GM12878 (cell line): ENCODE measurements at regions not wholly inside any gene's neighbourhood (a gene's known extent, or its start where the extent isn't known, plus 50 kb on each side); places are given as distances from the start of the nearest gene placed in this dataset.

ENCODE experiments used
- ATAC-seq: fragments of 200-7000 bp; cut with Tn5 transposase; 3 replicates; pipeline ENCODE4 v1.9.1; 2020; ENCODE audit warnings: mild to moderate bottlenecking, moderate library complexity
- BruUV-seq: library from RNA; stranded (reverse); fragments of 400-500 nt; replicated peaks from 2 replicates; lab custom pipeline; 2021; lab: Mats Ljungman, UMichigan
- CTCF ChIA-PET: fragments of 300-600 bp; sonication (Branson Sonifier 250); formaldehyde crosslinking; extraction: SDS; loops from one replicate; lab custom pipeline; 2021; ENCODE audit warnings: inconsistent platforms; lab: Yijun Ruan, JAX
- POLR2A ChIA-PET: fragments of 350-600 bp; formaldehyde crosslinking; extraction: SDS; loops from one replicate; lab custom pipeline; 2021; ENCODE audit warnings: inconsistent platforms; lab: Charles Lee
- RAD21 ChIA-PET: fragments of 300-600 bp; sonication (Branson Sonifier 250); formaldehyde crosslinking; loops from one replicate; lab custom pipeline; 2023; ENCODE audit warnings: antibody characterized with exemption; ENCODE audit not compliant: unreplicated experiment; lab: Charles Lee
- SMC1A ChIA-PET: fragments of 300-600 bp; sonication (Branson Sonifier 250); formaldehyde crosslinking; loops from one replicate; lab custom pipeline; 2023; ENCODE audit not compliant: unreplicated experiment, uncharacterized antibody; lab: Charles Lee
- DNase-seq: peaks from one replicate; pipeline ENCODE4 v3.0.0-alpha.2; 2011; ENCODE audit warnings: low read depth, low spot score
- FAIRE-seq: peaks from 3 replicates; lab custom pipeline; 2011; peaks lifted over from hg19 to GRCh38; lab: Jason Lieb, UNC
- H2AFZ ChIP-seq: 2 replicates; pipeline ENCODE4 v1.6.0; 2011; ENCODE audit warnings: low read depth, low read length, control low read depth; ENCODE audit not compliant: control insufficient read depth
- H3K27ac ChIP-seq: 2 replicates; pipeline ENCODE4 v1.5.1; 2011; ENCODE audit warnings: control low read depth; ENCODE audit not compliant: control insufficient read depth, insufficient read depth
- H3K27me3 ChIP-seq, 2 experiments: replicated peaks in 1 of 2; 2 replicates each; pipeline versions ENCODE4 v1.6.0 to v1.6.1; 2011; ENCODE audit warnings: low read length in 1 of 2; ENCODE audit not compliant: control insufficient read depth in 2 of 2, insufficient read depth in 2 of 2
- H3K36me3 ChIP-seq, 2 experiments: 2 replicates each; pipeline ENCODE4 v1.5.1; 2011; ENCODE audit warnings: low read length in 1 of 2; ENCODE audit not compliant: control insufficient read depth in 2 of 2, insufficient read depth in 2 of 2
- H3K4me1 ChIP-seq: 2 replicates; pipeline ENCODE4 v1.6.1; 2011; ENCODE audit warnings: mild to moderate bottlenecking, low read length, moderate library complexity, mixed read lengths; ENCODE audit not compliant: control insufficient read depth, insufficient read depth
- H3K4me2 ChIP-seq: 2 replicates; pipeline ENCODE4 v1.6.0; 2011; ENCODE audit warnings: control low read depth; ENCODE audit not compliant: control insufficient read depth, insufficient read depth
- H3K4me3 ChIP-seq: fragments of 200-600 bp; sonication (generic); 2 replicates; pipeline ENCODE4 v1.5.1; 2016
- H3K79me2 ChIP-seq: 2 replicates; pipeline ENCODE4 v1.6.0; 2011; ENCODE audit warnings: low read length; ENCODE audit not compliant: control insufficient read depth, insufficient read depth
- H3K9ac ChIP-seq: 2 replicates; pipeline ENCODE4 v1.8.0; 2011; ENCODE audit warnings: low read length, control low read depth, mixed read lengths; ENCODE audit not compliant: control insufficient read depth, insufficient read depth
- H3K9me3 ChIP-seq: replicated peaks from 3 replicates; pipeline ENCODE4 v1.5.1; 2011; ENCODE audit warnings: mild to moderate bottlenecking, low read length; ENCODE audit not compliant: control insufficient read depth, insufficient read depth
- H4K20me1 ChIP-seq: 2 replicates; pipeline ENCODE4 v1.6.0; 2011; ENCODE audit not compliant: control insufficient read depth, insufficient read depth
- EP300 ChIP-seq, 2 experiments: fragments of 150-350 bp in 1 of 2; IDR thresholded peaks; 2 replicates each; pipeline ENCODE4 v1.6.1; 2011 to 2012; ENCODE audit warnings: low read depth in 2 of 2, low read length in 2 of 2, borderline replicate concordance in 1 of 2, improper control_type of control experiment in 1 of 2, inconsistent platforms in 1 of 2; ENCODE audit not compliant: control insufficient read depth in 1 of 2
- FOXK2 ChIP-seq: fragments of 450-650 bp; IDR thresholded peaks from 2 replicates; pipeline ENCODE4 v1.6.1; 2017; ENCODE audit warnings: mild to moderate bottlenecking, moderate library complexity
- HDAC2 ChIP-seq: fragments of 200-600 bp; sonication (generic); IDR thresholded peaks from 2 replicates; pipeline ENCODE4 v1.6.1; 2017
- HDGF ChIP-seq: fragments of 450-650 bp; IDR thresholded peaks from 2 replicates; pipeline ENCODE4 v1.6.1; 2016; ENCODE audit warnings: antibody characterized with exemption
- IKZF2 ChIP-seq, 2 experiments: fragments of 450-650 bp; IDR thresholded peaks; 2 replicates each; pipeline ENCODE4 v1.6.1; 2017; ENCODE audit warnings: mild to moderate bottlenecking in 2 of 2, moderate library complexity in 2 of 2
- NFYA ChIP-seq: IDR thresholded peaks from 2 replicates; pipeline ENCODE4 v1.6.1; 2011; ENCODE audit warnings: low read depth, mild to moderate bottlenecking, low read length, improper control_type of control experiment, borderline replicate concordance
- NR2C1 ChIP-seq: fragments of 450-650 bp; IDR thresholded peaks from 2 replicates; pipeline ENCODE4 v1.6.1; 2017; ENCODE audit warnings: antibody characterized with exemption, mild to moderate bottlenecking, moderate library complexity
- SP1 ChIP-seq: IDR thresholded peaks from one replicate; pipeline ENCODE4 v1.6.1; 2011; ENCODE audit warnings: low read depth, low read length
- TBL1XR1 ChIP-seq: IDR thresholded peaks from 2 replicates; pipeline ENCODE4 v1.6.1; 2012; ENCODE audit warnings: low read depth, low read length, improper control_type of control experiment
- ZNF622 ChIP-seq: fragments of 450-650 bp; IDR thresholded peaks from 2 replicates; pipeline ENCODE4 v1.6.1; 2017; ENCODE audit warnings: mild to moderate bottlenecking, inconsistent platforms
- WGBS: methylation state at CpG from one replicate; pipeline ENCODE4 v1.1.6; 2016; ENCODE audit warnings: low lambda C conversion rate; ENCODE audit not compliant: insufficient replicate concordance, insufficient coverage; ENCODE audit errors: missing lambda C conversion rate; 5-methylcytosine and 5-hydroxymethylcytosine counted together
- in situ Hi-C: fragments of 300-500 bp; cut with MboI; formaldehyde crosslinking; loops from 9 replicates; pipeline ENCODE4 v1.14.3; 2018; ENCODE audit warnings: mixed read lengths
- intact Hi-C: fragments of 100-400 bp; cut with micrococcal nuclease; formaldehyde crosslinking; loops from one replicate; pipeline ENCODE4 v1.14.2; 2022; ENCODE audit not compliant: unreplicated experiment
- TF ChIP-seq, protein P1 (sequence below): IDR thresholded peaks from 2 replicates; pipeline ENCODE4 v1.6.1; 2012; ENCODE audit warnings: mild to moderate bottlenecking, low read depth, low read length
- TF ChIP-seq, protein P2 (sequence below): IDR thresholded peaks from 2 replicates; pipeline ENCODE4 v1.6.1; 2012; ENCODE audit warnings: low read depth, low read length, improper control_type of control experiment
- TF ChIP-seq, protein P3 (sequence below), 3 experiments: IDR thresholded peaks in 2 of 3; conservative IDR thresholded peaks in 1 of 3; 2 replicates each; pipeline ENCODE4 v1.5.1; 2011; ENCODE audit warnings: low read depth in 3 of 3, low read length in 3 of 3, mild to moderate bottlenecking in 3 of 3, control low read depth in 2 of 3, moderate library complexity in 2 of 3, inconsistent platforms in 1 of 3, mixed read lengths in 1 of 3; ENCODE audit not compliant: control insufficient read depth in 2 of 3, insufficient read depth in 1 of 3; ENCODE audit errors: extremely low read depth in 1 of 3
- TF ChIP-seq, protein P4 (sequence below): IDR thresholded peaks from 2 replicates; pipeline ENCODE4 v1.6.1; 2011; ENCODE audit warnings: borderline replicate concordance, low read depth, mild to moderate bottlenecking, moderate library complexity, low read length; ENCODE audit not compliant: insufficient read depth, poor library complexity, severe bottlenecking

DNA sequence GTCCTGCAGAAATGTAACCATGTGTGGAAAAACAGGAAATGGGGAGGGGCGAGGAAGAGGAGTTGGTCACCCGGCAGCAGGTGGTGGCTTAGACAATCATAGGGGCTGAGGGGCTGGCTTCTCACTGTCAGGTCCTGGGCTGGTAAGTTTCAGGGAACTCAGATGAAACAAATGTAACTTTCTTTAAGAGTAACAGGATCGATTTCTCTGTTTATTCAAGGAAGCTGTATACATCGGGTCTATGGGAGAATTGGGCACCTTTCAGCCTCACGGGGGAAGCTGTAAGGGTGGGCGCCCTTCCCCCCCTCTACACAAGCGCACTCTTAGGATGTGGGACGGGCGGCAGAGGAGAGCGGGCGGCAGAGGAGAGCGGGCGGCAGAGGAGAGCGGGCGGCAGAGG lies 104.3 kb upstream of the SIMC1 start:
- intact Hi-C loops = no loop called here
- RAD21 ChIA-PET = no interaction called here
- H3K4me3 ChIP-seq = no peak overlapping the region
- FAIRE-seq (no peak), ATAC-seq (no peak), DNase-seq (no peak)
- peaks cover 0 to 4% of the 10 kb centered on the region in 2 experiments; a peak in 3 of 4 replicates for H3K27me3 ChIP-seq
- no peaks in the 10 kb centered on the region for H3K36me3 ChIP-seq
- CTCF ChIA-PET = no interaction called here
- no peaks in the 10 kb centered on the region for H4K20me1 ChIP-seq
- WGBS = 28% methylated on average over 9 of the region's 15 CpGs
- no peak overlapping the region for H2AFZ ChIP-seq
- H3K4me1 ChIP-seq = no peaks in the 10 kb centered on the region
- H3K9ac ChIP-seq = no peak overlapping the region
- no peaks in the 10 kb centered on the region for H3K79me2 ChIP-seq
- no TSS peak for BruUV-seq
- H3K4me2 ChIP-seq = no peak overlapping the region
- SMC1A ChIA-PET = no interaction called here
- POLR2A ChIA-PET = no interaction called here
- no peak overlapping the region for H3K27ac ChIP-seq
- no peaks in the 10 kb centered on the region for H3K9me3 ChIP-seq
- in situ Hi-C loops = no loop called here
- TF ChIP-seq NFYA = no peak
- no peak for TF ChIP-seq FOXK2
- TF ChIP-seq HDAC2 = no peak
- no peak for TF ChIP-seq IKZF2 (IDR thresholded peaks at IDR 0.05)
- TF ChIP-seq, protein P1, sequence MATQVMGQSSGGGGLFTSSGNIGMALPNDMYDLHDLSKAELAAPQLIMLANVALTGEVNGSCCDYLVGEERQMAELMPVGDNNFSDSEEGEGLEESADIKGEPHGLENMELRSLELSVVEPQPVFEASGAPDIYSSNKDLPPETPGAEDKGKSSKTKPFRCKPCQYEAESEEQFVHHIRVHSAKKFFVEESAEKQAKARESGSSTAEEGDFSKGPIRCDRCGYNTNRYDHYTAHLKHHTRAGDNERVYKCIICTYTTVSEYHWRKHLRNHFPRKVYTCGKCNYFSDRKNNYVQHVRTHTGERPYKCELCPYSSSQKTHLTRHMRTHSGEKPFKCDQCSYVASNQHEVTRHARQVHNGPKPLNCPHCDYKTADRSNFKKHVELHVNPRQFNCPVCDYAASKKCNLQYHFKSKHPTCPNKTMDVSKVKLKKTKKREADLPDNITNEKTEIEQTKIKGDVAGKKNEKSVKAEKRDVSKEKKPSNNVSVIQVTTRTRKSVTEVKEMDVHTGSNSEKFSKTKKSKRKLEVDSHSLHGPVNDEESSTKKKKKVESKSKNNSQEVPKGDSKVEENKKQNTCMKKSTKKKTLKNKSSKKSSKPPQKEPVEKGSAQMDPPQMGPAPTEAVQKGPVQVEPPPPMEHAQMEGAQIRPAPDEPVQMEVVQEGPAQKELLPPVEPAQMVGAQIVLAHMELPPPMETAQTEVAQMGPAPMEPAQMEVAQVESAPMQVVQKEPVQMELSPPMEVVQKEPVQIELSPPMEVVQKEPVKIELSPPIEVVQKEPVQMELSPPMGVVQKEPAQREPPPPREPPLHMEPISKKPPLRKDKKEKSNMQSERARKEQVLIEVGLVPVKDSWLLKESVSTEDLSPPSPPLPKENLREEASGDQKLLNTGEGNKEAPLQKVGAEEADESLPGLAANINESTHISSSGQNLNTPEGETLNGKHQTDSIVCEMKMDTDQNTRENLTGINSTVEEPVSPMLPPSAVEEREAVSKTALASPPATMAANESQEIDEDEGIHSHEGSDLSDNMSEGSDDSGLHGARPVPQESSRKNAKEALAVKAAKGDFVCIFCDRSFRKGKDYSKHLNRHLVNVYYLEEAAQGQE = no peak
- TF ChIP-seq, protein P2, sequence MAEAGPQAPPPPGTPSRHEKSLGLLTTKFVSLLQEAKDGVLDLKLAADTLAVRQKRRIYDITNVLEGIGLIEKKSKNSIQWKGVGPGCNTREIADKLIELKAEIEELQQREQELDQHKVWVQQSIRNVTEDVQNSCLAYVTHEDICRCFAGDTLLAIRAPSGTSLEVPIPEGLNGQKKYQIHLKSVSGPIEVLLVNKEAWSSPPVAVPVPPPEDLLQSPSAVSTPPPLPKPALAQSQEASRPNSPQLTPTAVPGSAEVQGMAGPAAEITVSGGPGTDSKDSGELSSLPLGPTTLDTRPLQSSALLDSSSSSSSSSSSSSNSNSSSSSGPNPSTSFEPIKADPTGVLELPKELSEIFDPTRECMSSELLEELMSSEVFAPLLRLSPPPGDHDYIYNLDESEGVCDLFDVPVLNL = no peak
- no peak for TF ChIP-seq NR2C1
- TF ChIP-seq ZNF622 = no peak
- TF ChIP-seq, protein P3, sequence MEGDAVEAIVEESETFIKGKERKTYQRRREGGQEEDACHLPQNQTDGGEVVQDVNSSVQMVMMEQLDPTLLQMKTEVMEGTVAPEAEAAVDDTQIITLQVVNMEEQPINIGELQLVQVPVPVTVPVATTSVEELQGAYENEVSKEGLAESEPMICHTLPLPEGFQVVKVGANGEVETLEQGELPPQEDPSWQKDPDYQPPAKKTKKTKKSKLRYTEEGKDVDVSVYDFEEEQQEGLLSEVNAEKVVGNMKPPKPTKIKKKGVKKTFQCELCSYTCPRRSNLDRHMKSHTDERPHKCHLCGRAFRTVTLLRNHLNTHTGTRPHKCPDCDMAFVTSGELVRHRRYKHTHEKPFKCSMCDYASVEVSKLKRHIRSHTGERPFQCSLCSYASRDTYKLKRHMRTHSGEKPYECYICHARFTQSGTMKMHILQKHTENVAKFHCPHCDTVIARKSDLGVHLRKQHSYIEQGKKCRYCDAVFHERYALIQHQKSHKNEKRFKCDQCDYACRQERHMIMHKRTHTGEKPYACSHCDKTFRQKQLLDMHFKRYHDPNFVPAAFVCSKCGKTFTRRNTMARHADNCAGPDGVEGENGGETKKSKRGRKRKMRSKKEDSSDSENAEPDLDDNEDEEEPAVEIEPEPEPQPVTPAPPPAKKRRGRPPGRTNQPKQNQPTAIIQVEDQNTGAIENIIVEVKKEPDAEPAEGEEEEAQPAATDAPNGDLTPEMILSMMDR (IDR thresholded peaks at IDR 0.05 in 2 of 3, conservative IDR thresholded peaks at IDR 0.05 in 1 of 3; ENCODE audit: control insufficient read depth in 2 of 3, extremely low read depth in 1 of 3, insufficient read depth in 1 of 3, low read depth in 3 of 3, low read length in 3 of 3) = no peak
- no peak for TF ChIP-seq SP1
- no peak for TF ChIP-seq EP300 (IDR thresholded peaks at IDR 0.05; ENCODE audit: borderline replicate concordance in 1 of 2, control insufficient read depth in 1 of 2, low read depth in 2 of 2, low read length in 2 of 2)
- no peak for TF ChIP-seq TBL1XR1
- TF ChIP-seq HDGF = no peak
- TF ChIP-seq, protein P4, sequence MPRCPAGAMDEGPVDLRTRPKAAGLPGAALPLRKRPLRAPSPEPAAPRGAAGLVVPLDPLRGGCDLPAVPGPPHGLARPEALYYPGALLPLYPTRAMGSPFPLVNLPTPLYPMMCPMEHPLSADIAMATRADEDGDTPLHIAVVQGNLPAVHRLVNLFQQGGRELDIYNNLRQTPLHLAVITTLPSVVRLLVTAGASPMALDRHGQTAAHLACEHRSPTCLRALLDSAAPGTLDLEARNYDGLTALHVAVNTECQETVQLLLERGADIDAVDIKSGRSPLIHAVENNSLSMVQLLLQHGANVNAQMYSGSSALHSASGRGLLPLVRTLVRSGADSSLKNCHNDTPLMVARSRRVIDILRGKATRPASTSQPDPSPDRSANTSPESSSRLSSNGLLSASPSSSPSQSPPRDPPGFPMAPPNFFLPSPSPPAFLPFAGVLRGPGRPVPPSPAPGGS = no peak
